T-helper 17 cell (primary cell): ENCODE measurements at regions not wholly inside any gene's neighbourhood (a gene's known extent, or its start where the extent isn't known, plus 50 kb on each side); places are given as distances from the start of the nearest gene placed in this dataset.

Source experiments
- ATAC-seq: fragments of 150-1000 bp; cut with Tn5 transposase; 2 replicates; pipeline ENCODE4 v1.10.0; 2021; ENCODE audit warnings: mild to moderate bottlenecking, moderate library complexity
- DNase-seq, 3 donors: peaks; one replicate each; pipeline versions ENCODE4 v3.0.0 to v3.0.0-alpha.2; 2020 to 2021
- H3K9me3 ChIP-seq: one replicate; pipeline ENCODE4 v1.7.0; 2013; ENCODE audit warnings: low read length, mild to moderate bottlenecking; ENCODE audit not compliant: control insufficient read depth, poor library complexity, severe bottlenecking
- H3K27ac Mint-ChIP-seq: one replicate; pipeline ENCODE4 v1.8.0; 2022; ENCODE audit warnings: mild to moderate bottlenecking, moderate library complexity, mixed read lengths
- H3K27me3 Mint-ChIP-seq: one replicate; pipeline ENCODE4 v1.8.0; 2022; ENCODE audit warnings: mixed read lengths
- H3K36me3 Mint-ChIP-seq: one replicate; pipeline ENCODE4 v1.8.0; 2022; ENCODE audit warnings: low read depth, mixed read lengths
- H3K4me1 Mint-ChIP-seq: one replicate; pipeline ENCODE4 v1.8.0; 2022; ENCODE audit warnings: mild to moderate bottlenecking, mixed read lengths
- H3K4me3 Mint-ChIP-seq: one replicate; pipeline ENCODE4 v1.8.0; 2022; ENCODE audit warnings: mild to moderate bottlenecking, moderate library complexity, mixed read lengths

- Mint-ChIP-seq H3K27ac (no peak overlapping the region), H3K4me3 (no peak overlapping the region), H3K36me3 (no peaks in the 10 kb centered on the region), H3K4me1 (no peaks in the 10 kb centered on the region), H3K27me3 (no peaks in the 10 kb centered on the region)
- no peaks in the 10 kb centered on the region for H3K9me3 ChIP-seq
- DNase-seq (no peak), ATAC-seq (no peak)
These were observed 1162.1 kb upstream of the IGFBP7 start for GRCh38 chr4:58272311-58272710.

- H3K4me3 Mint-ChIP-seq: no peak overlapping the region
- H3K9me3 ChIP-seq: no peaks in the 10 kb centered on the region
These were observed 1155.5 kb upstream of the IGFBP7 start for GRCh38 chr4:58265734-58266133.

GRCh38 chr4:58261526-58261925, 1151.3 kb upstream of the IGFBP7 start:
- no peaks in the 10 kb centered on the region for H3K9me3 ChIP-seq
- H3K4me3 Mint-ChIP-seq: no peak overlapping the region
- no peaks in the 10 kb centered on the region for H3K4me1 Mint-ChIP-seq
- H3K36me3 Mint-ChIP-seq: no peaks in the 10 kb centered on the region
- no peaks in the 10 kb centered on the region for H3K27me3 Mint-ChIP-seq
- no peak for DNase-seq
- no peak for ATAC-seq
- H3K27ac Mint-ChIP-seq: no peak overlapping the region

More at GRCh38 chr4:58265734-58266133, 1155.5 kb upstream of the IGFBP7 start:
- DNase-seq (no peak), ATAC-seq (no peak)
- Mint-ChIP-seq H3K27me3 (no peaks in the 10 kb centered on the region), H3K27ac (no peak overlapping the region), H3K4me1 (no peaks in the 10 kb centered on the region), H3K36me3 (no peaks in the 10 kb centered on the region)

GRCh38 chr4:58254291-58254690, 1144.1 kb upstream of the IGFBP7 start:
- Mint-ChIP-seq H3K4me3 (no peak overlapping the region), H3K27ac (no peak overlapping the region), H3K27me3 (no peaks in the 10 kb centered on the region), H3K4me1 (no peaks in the 10 kb centered on the region), H3K36me3 (no peaks in the 10 kb centered on the region)
- no peak for ATAC-seq
- no peak for DNase-seq
- H3K9me3 ChIP-seq: peaks cover 2% of the 10 kb centered on the region

- peaks cover 2% of the 10 kb centered on the region for H3K9me3 ChIP-seq
- Mint-ChIP-seq H3K27me3 (no peaks in the 10 kb centered on the region), H3K4me1 (no peaks in the 10 kb centered on the region)
These were observed 1142.5 kb upstream of the IGFBP7 start for GRCh38 chr4:58252656-58253055.

GRCh38 chr4:58247792-58248191, 1137.6 kb upstream of the IGFBP7 start:
- no peaks in the 10 kb centered on the region for H3K9me3 ChIP-seq
- no peaks in the 10 kb centered on the region for H3K4me1 Mint-ChIP-seq
- H3K4me3 Mint-ChIP-seq: no peak overlapping the region
- ATAC-seq (no peak), DNase-seq (no peak)
- no peaks in the 10 kb centered on the region for H3K36me3 Mint-ChIP-seq
- no peaks in the 10 kb centered on the region for H3K27me3 Mint-ChIP-seq
- no peak overlapping the region for H3K27ac Mint-ChIP-seq

More at GRCh38 chr4:58252656-58253055, 1142.5 kb upstream of the IGFBP7 start:
- no peak for DNase-seq
- Mint-ChIP-seq H3K27ac (no peak overlapping the region), H3K36me3 (no peaks in the 10 kb centered on the region), H3K4me3 (no peak overlapping the region)
- no peak for ATAC-seq

GRCh38 chr4:58225460-58225859, 1115.3 kb upstream of the IGFBP7 start:
- ATAC-seq: no peak
- no peaks in the 10 kb centered on the region for H3K4me1 Mint-ChIP-seq
- DNase-seq: no peak

GRCh38 chr4:58219179-58219578, 1109.0 kb upstream of the IGFBP7 start:
- no peaks in the 10 kb centered on the region for H3K4me1 Mint-ChIP-seq
- no peaks in the 10 kb centered on the region for H3K9me3 ChIP-seq
- H3K27ac Mint-ChIP-seq: no peak overlapping the region
- DNase-seq: no peak
- H3K27me3 Mint-ChIP-seq: no peaks in the 10 kb centered on the region
- H3K4me3 Mint-ChIP-seq: no peak overlapping the region
- no peaks in the 10 kb centered on the region for H3K36me3 Mint-ChIP-seq
- no peak for ATAC-seq

More at GRCh38 chr4:58225460-58225859, 1115.3 kb upstream of the IGFBP7 start:
- H3K4me3 Mint-ChIP-seq: no peak overlapping the region
- no peaks in the 10 kb centered on the region for H3K36me3 Mint-ChIP-seq
- H3K27me3 Mint-ChIP-seq: no peaks in the 10 kb centered on the region
- no peaks in the 10 kb centered on the region for H3K9me3 ChIP-seq
- no peak overlapping the region for H3K27ac Mint-ChIP-seq

- Mint-ChIP-seq H3K27me3 (no peaks in the 10 kb centered on the region), H3K4me1 (no peaks in the 10 kb centered on the region), H3K4me3 (no peak overlapping the region), H3K36me3 (no peaks in the 10 kb centered on the region), H3K27ac (no peak overlapping the region)
- no peak for DNase-seq
- no peaks in the 10 kb centered on the region for H3K9me3 ChIP-seq
- ATAC-seq: no peak
These were observed 1106.3 kb upstream of the IGFBP7 start for GRCh38 chr4:58216461-58216860.

- ATAC-seq (no peak), DNase-seq (no peak)
- no peak overlapping the region for H3K27ac Mint-ChIP-seq
- H3K4me3 Mint-ChIP-seq: no peak overlapping the region
- no peaks in the 10 kb centered on the region for H3K4me1 Mint-ChIP-seq
- no peaks in the 10 kb centered on the region for H3K36me3 Mint-ChIP-seq
- H3K9me3 ChIP-seq: no peaks in the 10 kb centered on the region
- H3K27me3 Mint-ChIP-seq: no peaks in the 10 kb centered on the region
These were observed 1104.2 kb upstream of the IGFBP7 start for GRCh38 chr4:58214376-58214775.

GRCh38 chr4:58209551-58209950, 1099.4 kb upstream of the IGFBP7 start:
- ATAC-seq: no peak
- no peaks in the 10 kb centered on the region for H3K4me1 Mint-ChIP-seq
- H3K36me3 Mint-ChIP-seq: no peaks in the 10 kb centered on the region
- no peaks in the 10 kb centered on the region for H3K9me3 ChIP-seq
- no peak overlapping the region for H3K27ac Mint-ChIP-seq
- DNase-seq: no peak
- no peaks in the 10 kb centered on the region for H3K27me3 Mint-ChIP-seq
- H3K4me3 Mint-ChIP-seq: no peak overlapping the region

- H3K4me3 Mint-ChIP-seq: no peak overlapping the region
- DNase-seq (no peak), ATAC-seq (no peak)
- H3K36me3 Mint-ChIP-seq: no peaks in the 10 kb centered on the region
- no peak overlapping the region for H3K27ac Mint-ChIP-seq
- H3K4me1 Mint-ChIP-seq: no peaks in the 10 kb centered on the region
- H3K27me3 Mint-ChIP-seq: no peaks in the 10 kb centered on the region
- H3K9me3 ChIP-seq: no peaks in the 10 kb centered on the region
These were observed 1098.8 kb upstream of the IGFBP7 start for GRCh38 chr4:58209001-58209400.

- H3K27ac Mint-ChIP-seq: no peak overlapping the region
- H3K9me3 ChIP-seq: no peaks in the 10 kb centered on the region
- DNase-seq (no peak), ATAC-seq (no peak)
- H3K4me3 Mint-ChIP-seq: no peak overlapping the region
- no peaks in the 10 kb centered on the region for H3K27me3 Mint-ChIP-seq
- H3K36me3 Mint-ChIP-seq: no peaks in the 10 kb centered on the region
- H3K4me1 Mint-ChIP-seq: no peaks in the 10 kb centered on the region
These were observed 1095.5 kb upstream of the IGFBP7 start for GRCh38 chr4:58205446-58206235.

- no peaks in the 10 kb centered on the region for H3K9me3 ChIP-seq
- no peak for DNase-seq
- Mint-ChIP-seq H3K27ac (no peak overlapping the region), H3K4me3 (no peak overlapping the region), H3K36me3 (no peaks in the 10 kb centered on the region), H3K4me1 (no peaks in the 10 kb centered on the region), H3K27me3 (no peaks in the 10 kb centered on the region)
- no peak for ATAC-seq
These were observed 1082.0 kb upstream of the IGFBP7 start for GRCh38 chr4:58192217-58192616.
